ENCODE measurements at regions not wholly inside any gene's neighbourhood (a gene's known extent, or its start where the extent isn't known, plus 50 kb on each side); places are given as distances from the start of the nearest gene placed in this dataset.

- TF ChIP-seq CBX3 (IDR thresholded peaks at IDR 0.05; ENCODE audit: borderline replicate concordance in 1 of 2, low read length in 2 of 2) = no peak
- no peak for TF ChIP-seq HMBOX1 (IDR thresholded peaks at IDR 0.05)
- TF ChIP-seq RFX1 (IDR thresholded peaks at IDR 0.05) = no peak
- no peak for TF ChIP-seq TCFL5 (CRISPR knock-in tag; conservative IDR thresholded peaks at IDR 0.05)
- no peak for TF ChIP-seq KDM4B (IDR thresholded peaks at IDR 0.05; ENCODE audit: borderline replicate concordance in 2 of 2, low read depth in 1 of 2)
- no peak for TF ChIP-seq TCF3 (CRISPR knock-in tag; IDR thresholded peaks at IDR 0.05)
- TF ChIP-seq MYNN (IDR thresholded peaks at IDR 0.05) = no peak
- TF ChIP-seq MYNN (CRISPR knock-in tag; IDR thresholded peaks at IDR 0.05) = no peak
- no peak for TF ChIP-seq NRF1 (conservative IDR thresholded peaks at IDR 0.05 in 1 of 2, IDR thresholded peaks at IDR 0.05 in 1 of 2)
- no peak for TF ChIP-seq PRDM10 (IDR thresholded peaks at IDR 0.05; ENCODE audit: partially characterized antibody)
These were observed 406.3 kb upstream of the KLF6 start (continued) for GRCh38 chr10:4191354-4191753.

Measured in K562 (cell line).